Activated T-helper 2 cell treated with anti-CD3 and anti-CD28 coated beads, Interferon-gamma antibody, Interleukin-2, Interleukin-4, amounts not matched to agents 10 μg/mL and 5 μg/mL and 100 μg/mL, durations not matched to agents 14 hours and 24 hours and 36 hours (primary cell): ENCODE measurements at regions not wholly inside any gene's neighbourhood (a gene's known extent, or its start where the extent isn't known, plus 50 kb on each side); places are given as distances from the start of the nearest gene placed in this dataset.

Source experiments
- DNase-seq: peaks from one replicate; pipeline ENCODE4 v3.0.0; 2021; ENCODE audit warnings: low spot score
- H3K27ac Mint-ChIP-seq: one replicate; pipeline ENCODE4 v1.8.0; 2021; ENCODE audit warnings: mixed read lengths
- H3K27me3 Mint-ChIP-seq: one replicate; pipeline ENCODE4 v1.8.0; 2021; ENCODE audit warnings: low read depth, mixed read lengths
- H3K36me3 Mint-ChIP-seq: one replicate; pipeline ENCODE4 v1.8.0; 2021; ENCODE audit warnings: low read depth, mixed read lengths
- H3K4me1 Mint-ChIP-seq: one replicate; pipeline ENCODE4 v1.8.0; 2021; ENCODE audit warnings: low read depth, mixed read lengths
- H3K4me3 Mint-ChIP-seq: one replicate; pipeline ENCODE4 v1.8.0; 2021; ENCODE audit warnings: low read depth, mild to moderate bottlenecking, moderate library complexity, mixed read lengths
- H3K9me3 Mint-ChIP-seq: one replicate; pipeline ENCODE4 v1.8.0; 2021; ENCODE audit warnings: mixed read lengths
- intact Hi-C: fragments of 100-400 bp; cut with micrococcal nuclease; formaldehyde crosslinking; loops from one replicate; pipeline ENCODE4 v1.15.1; 2023

- H3K36me3 Mint-ChIP-seq, result no peaks in the 10 kb centered on the region
- H3K27ac Mint-ChIP-seq, result no peak overlapping the region
- no peaks in the 10 kb centered on the region for H3K4me1 Mint-ChIP-seq
- H3K4me3 Mint-ChIP-seq, result no peak overlapping the region
- DNase-seq, result no peak
- no peaks in the 10 kb centered on the region for H3K27me3 Mint-ChIP-seq
- intact Hi-C loops, result no loop called here
- peaks cover 8% of the 10 kb centered on the region for H3K9me3 Mint-ChIP-seq
Observed at GRCh38 chr12:91940826-91941570, 204.6 kb downstream of the BTG1 start.

GRCh38 chr12:91940322-91940721 is 205.3 kb downstream of the BTG1 start:
- Mint-ChIP-seq H3K4me1 (peaks cover under 1% of the 10 kb centered on the region), H3K36me3 (no peaks in the 10 kb centered on the region), H3K4me3 (no peak overlapping the region), H3K9me3 (peaks cover 8% of the 10 kb centered on the region), H3K27ac (no peak overlapping the region), H3K27me3 (no peaks in the 10 kb centered on the region)
- DNase-seq, result no peak
- intact Hi-C loops, result no loop called here

- no peaks in the 10 kb centered on the region for H3K27me3 Mint-ChIP-seq
- peaks cover 8% of the 10 kb centered on the region for H3K9me3 Mint-ChIP-seq
- intact Hi-C loops, result no loop called here
- H3K36me3 Mint-ChIP-seq, result no peaks in the 10 kb centered on the region
- no peak overlapping the region for H3K27ac Mint-ChIP-seq
- no peak for DNase-seq
- peaks cover 2% of the 10 kb centered on the region for H3K4me1 Mint-ChIP-seq
- H3K4me3 Mint-ChIP-seq, result no peak overlapping the region
Observed at GRCh38 chr12:91937706-91938105, 207.9 kb downstream of the BTG1 start.

- DNase-seq, result no peak
- Mint-ChIP-seq H3K27me3 (no peaks in the 10 kb centered on the region), H3K4me1 (peaks cover 2% of the 10 kb centered on the region), H3K4me3 (no peak overlapping the region), H3K36me3 (no peaks in the 10 kb centered on the region), H3K9me3 (peaks cover 8% of the 10 kb centered on the region), H3K27ac (no peak overlapping the region)
- intact Hi-C loops, result no loop called here
Observed at GRCh38 chr12:91937009-91937408, 208.6 kb downstream of the BTG1 start.

- H3K27ac Mint-ChIP-seq, result no peak overlapping the region
- H3K4me1 Mint-ChIP-seq, result peaks cover 3% of the 10 kb centered on the region
- no peaks in the 10 kb centered on the region for H3K27me3 Mint-ChIP-seq
- intact Hi-C loops, result no loop called here
- H3K36me3 Mint-ChIP-seq, result no peaks in the 10 kb centered on the region
- H3K4me3 Mint-ChIP-seq, result no peak overlapping the region
- peaks cover 4% of the 10 kb centered on the region for H3K9me3 Mint-ChIP-seq
- no peak for DNase-seq
Observed at GRCh38 chr12:91935296-91935695, 210.3 kb downstream of the BTG1 start.

- DNase-seq, result no peak
- Mint-ChIP-seq H3K4me3 (no peak overlapping the region), H3K9me3 (no peaks in the 10 kb centered on the region), H3K4me1 (peaks cover 3% of the 10 kb centered on the region), H3K36me3 (no peaks in the 10 kb centered on the region), H3K27me3 (no peaks in the 10 kb centered on the region), H3K27ac (no peak overlapping the region)
- intact Hi-C loops, result no loop called here
Observed at GRCh38 chr12:91931111-91931510, 214.5 kb downstream of the BTG1 start.

GRCh38 chr12:91928501-91928900 is 217.1 kb downstream of the BTG1 start:
- H3K27me3 Mint-ChIP-seq, result no peaks in the 10 kb centered on the region
- no peaks in the 10 kb centered on the region for H3K9me3 Mint-ChIP-seq
- peaks cover 1% of the 10 kb centered on the region for H3K4me1 Mint-ChIP-seq
- no peak for DNase-seq
- H3K4me3 Mint-ChIP-seq, result no peak overlapping the region
- no peaks in the 10 kb centered on the region for H3K36me3 Mint-ChIP-seq
- intact Hi-C loops, result no loop called here
- H3K27ac Mint-ChIP-seq, result no peak overlapping the region

GRCh38 chr12:91926848-91927247 is 218.8 kb downstream of the BTG1 start:
- no peaks in the 10 kb centered on the region for H3K27me3 Mint-ChIP-seq
- no peaks in the 10 kb centered on the region for H3K36me3 Mint-ChIP-seq
- H3K4me1 Mint-ChIP-seq, result peaks cover 6% of the 10 kb centered on the region
- intact Hi-C loops, result no loop called here
- no peak overlapping the region for H3K27ac Mint-ChIP-seq
- H3K4me3 Mint-ChIP-seq, result no peak overlapping the region
- H3K9me3 Mint-ChIP-seq, result no peaks in the 10 kb centered on the region
- DNase-seq, result no peak

- Mint-ChIP-seq H3K4me1 (peaks cover 23% of the 10 kb centered on the region), H3K9me3 (no peaks in the 10 kb centered on the region), H3K27me3 (no peaks in the 10 kb centered on the region), H3K4me3 (no peak overlapping the region), H3K36me3 (no peaks in the 10 kb centered on the region), H3K27ac (no peak overlapping the region)
- intact Hi-C loops, result no loop called here
- no peak for DNase-seq
Observed at GRCh38 chr12:91924827-91925226, 220.8 kb downstream of the BTG1 start.

- Mint-ChIP-seq H3K27me3 (no peaks in the 10 kb centered on the region), H3K4me1 (peaks cover 23% of the 10 kb centered on the region), H3K27ac (no peak overlapping the region), H3K4me3 (no peak overlapping the region), H3K36me3 (no peaks in the 10 kb centered on the region), H3K9me3 (no peaks in the 10 kb centered on the region)
- intact Hi-C loops, result no loop called here
- no peak for DNase-seq
Observed at GRCh38 chr12:91923864-91924263, 221.8 kb downstream of the BTG1 start.

- DNase-seq, result no peak
- Mint-ChIP-seq H3K27me3 (no peaks in the 10 kb centered on the region), H3K27ac (no peak overlapping the region), H3K36me3 (no peaks in the 10 kb centered on the region), H3K9me3 (no peaks in the 10 kb centered on the region), H3K4me3 (no peak overlapping the region), H3K4me1 (peaks cover 28% of the 10 kb centered on the region)
- intact Hi-C loops, result no loop called here
Observed at GRCh38 chr12:91922674-91923073, 223.0 kb downstream of the BTG1 start.

- Mint-ChIP-seq H3K27me3 (no peaks in the 10 kb centered on the region), H3K9me3 (no peaks in the 10 kb centered on the region), H3K27ac (no peak overlapping the region), H3K4me3 (no peak overlapping the region), H3K36me3 (no peaks in the 10 kb centered on the region), H3K4me1 (peaks cover 28% of the 10 kb centered on the region)
- intact Hi-C loops, result no loop called here
- DNase-seq, result no peak
Observed at GRCh38 chr12:91922139-91922538, 223.5 kb downstream of the BTG1 start.

GRCh38 chr12:91921555-91921954 is 224.1 kb downstream of the BTG1 start:
- intact Hi-C loops, result no loop called here
- no peaks in the 10 kb centered on the region for H3K27me3 Mint-ChIP-seq
- H3K4me1 Mint-ChIP-seq, result peaks cover 28% of the 10 kb centered on the region
- H3K4me3 Mint-ChIP-seq, result no peak overlapping the region
- no peak overlapping the region for H3K27ac Mint-ChIP-seq
- DNase-seq, result no peak
- no peaks in the 10 kb centered on the region for H3K9me3 Mint-ChIP-seq
- no peaks in the 10 kb centered on the region for H3K36me3 Mint-ChIP-seq

- Mint-ChIP-seq H3K27ac (peak overlapping the region; percentile 12), H3K9me3 (no peaks in the 10 kb centered on the region), H3K36me3 (no peaks in the 10 kb centered on the region), H3K4me1 (peaks cover 28% of the 10 kb centered on the region), H3K27me3 (no peaks in the 10 kb centered on the region), H3K4me3 (no peak overlapping the region)
- intact Hi-C loops, result no loop called here
- DNase-seq, result no peak
Observed at GRCh38 chr12:91920741-91921140, 224.9 kb downstream of the BTG1 start.
